ENCODE measurements at regions not wholly inside any gene's neighbourhood (a gene's known extent, or its start where the extent isn't known, plus 50 kb on each side); places are given as distances from the start of the nearest gene placed in this dataset.

- intact Hi-C loops (cut with micrococcal nuclease): no loop called here
- Mint-ChIP-seq H3K4me3 (ENCODE audit: unreplicated experiment) (no peak overlapping the region), H3K4me1 (ENCODE audit: insufficient read depth, unreplicated experiment) (peaks cover 8% of the 10 kb centered on the region), H3K27me3 (ENCODE audit: insufficient read depth, unreplicated experiment) (no peaks in the 10 kb centered on the region), H3K9me3 (ENCODE audit: unreplicated experiment) (no peaks in the 10 kb centered on the region), H3K36me3 (ENCODE audit: insufficient read depth, unreplicated experiment) (no peaks in the 10 kb centered on the region), H3K27ac (ENCODE audit: low read depth, unreplicated experiment) (no peak overlapping the region)
- BruUV-seq (replicated peaks): no TSS peak
- no peak for TF ChIP-seq CTCF (IDR thresholded peaks at IDR 0.05; ENCODE audit: unreplicated experiment)
- no peak for DNase-seq (ENCODE audit: unreplicated experiment)
- ChIA-PET POLR2A (interaction anchor here (2.2 to 2.6 kb wide), 2 partner anchors 15 to 293 kb away, joined by 5 to 25 read pairs; no protein-coding TSS in a partner anchor), CTCF (interaction anchor here (0.6 to 13.1 kb wide), 4 partner anchors 10 to 1469 kb away, joined by 3 to 106 read pairs (median 8); partner anchors contain the start of gene MBNL2)
Measured at GRCh38 chr13:97140131-97140530, 82.0 kb upstream of the MBNL2 start.

- no TSS peak for BruUV-seq (replicated peaks)
- CTCF ChIA-PET: interaction anchor here (0.6 to 13.1 kb wide), 13 partner anchors 10 to 293 kb away, joined by 3 to 106 read pairs (median 5); partner anchors contain the start of gene MBNL2
- POLR2A ChIA-PET: interaction anchor here (0.7 to 2.7 kb wide), 8 partner anchors 11 to 293 kb away, joined by 3 to 36 read pairs (median 12); partner anchors contain the start of gene MBNL2
- H3K36me3 Mint-ChIP-seq (ENCODE audit: insufficient read depth, unreplicated experiment): no peaks in the 10 kb centered on the region
- H3K9me3 Mint-ChIP-seq (ENCODE audit: unreplicated experiment): no peaks in the 10 kb centered on the region
- intact Hi-C loops (cut with micrococcal nuclease): no loop called here
- H3K27ac Mint-ChIP-seq (ENCODE audit: low read depth, unreplicated experiment): no peak overlapping the region
- DNase-seq (ENCODE audit: unreplicated experiment): no peak
- TF ChIP-seq CTCF (IDR thresholded peaks at IDR 0.05; ENCODE audit: unreplicated experiment): no peak
- H3K4me3 Mint-ChIP-seq (ENCODE audit: unreplicated experiment): no peak overlapping the region
- no peaks in the 10 kb centered on the region for H3K27me3 Mint-ChIP-seq (ENCODE audit: insufficient read depth, unreplicated experiment)
- H3K4me1 Mint-ChIP-seq (ENCODE audit: insufficient read depth, unreplicated experiment): peaks cover 8% of the 10 kb centered on the region
Measured at GRCh38 chr13:97140611-97141010, 81.5 kb upstream of the MBNL2 start.

GRCh38 chr13:97141097-97141496 is 81.0 kb upstream of the MBNL2 start:
- intact Hi-C loops (cut with micrococcal nuclease): no loop called here
- BruUV-seq (replicated peaks): no TSS peak
- H3K27me3 Mint-ChIP-seq (ENCODE audit: insufficient read depth, unreplicated experiment): no peaks in the 10 kb centered on the region
- H3K27ac Mint-ChIP-seq (ENCODE audit: low read depth, unreplicated experiment): no peak overlapping the region
- no peaks in the 10 kb centered on the region for H3K9me3 Mint-ChIP-seq (ENCODE audit: unreplicated experiment)
- ChIA-PET CTCF (interaction anchor here (0.6 to 13.1 kb wide), 15 partner anchors 11 to 292 kb away, joined by 3 to 106 read pairs (median 5); partner anchors contain the start of gene MBNL2), POLR2A (interaction anchor here (0.6 to 2.7 kb wide), 15 partner anchors 8 to 1754 kb away, joined by 3 to 36 read pairs (median 5); partner anchors contain the start of gene MBNL2)
- H3K4me3 Mint-ChIP-seq (ENCODE audit: unreplicated experiment): no peak overlapping the region
- no peak for TF ChIP-seq CTCF (IDR thresholded peaks at IDR 0.05; ENCODE audit: unreplicated experiment)
- peak; percentile 16 for DNase-seq (ENCODE audit: unreplicated experiment)
- H3K36me3 Mint-ChIP-seq (ENCODE audit: insufficient read depth, unreplicated experiment): no peaks in the 10 kb centered on the region
- peaks cover 8% of the 10 kb centered on the region for H3K4me1 Mint-ChIP-seq (ENCODE audit: insufficient read depth, unreplicated experiment)

- POLR2A ChIA-PET: interaction anchor here (0.6 to 2.7 kb wide), 16 partner anchors 8 to 1753 kb away, joined by 3 to 36 read pairs (median 5); partner anchors contain the start of gene MBNL2
- Mint-ChIP-seq H3K27me3 (ENCODE audit: insufficient read depth, unreplicated experiment) (peaks cover under 1% of the 10 kb centered on the region), H3K4me3 (ENCODE audit: unreplicated experiment) (no peak overlapping the region), H3K4me1 (ENCODE audit: insufficient read depth, unreplicated experiment) (peaks cover 8% of the 10 kb centered on the region), H3K27ac (ENCODE audit: low read depth, unreplicated experiment) (peak overlapping the region; percentile 18), H3K9me3 (ENCODE audit: unreplicated experiment) (no peaks in the 10 kb centered on the region), H3K36me3 (ENCODE audit: insufficient read depth, unreplicated experiment) (no peaks in the 10 kb centered on the region)
- CTCF ChIA-PET: interaction anchor here (0.6 to 13.1 kb wide), 16 partner anchors 11 to 546 kb away, joined by 3 to 106 read pairs (median 4); partner anchors contain the start of gene MBNL2
- TF ChIP-seq CTCF (IDR thresholded peaks at IDR 0.05; ENCODE audit: unreplicated experiment): no peak
- no TSS peak for BruUV-seq (replicated peaks)
- intact Hi-C loops (cut with micrococcal nuclease): no loop called here
- peak; percentile 96 for DNase-seq (ENCODE audit: unreplicated experiment)
Measured at GRCh38 chr13:97141564-97142005, 80.5 kb upstream of the MBNL2 start.
